Astrocyte (in vitro differentiated cells and primary cell): ENCODE measurements at regions not wholly inside any gene's neighbourhood (a gene's known extent, or its start where the extent isn't known, plus 50 kb on each side); places are given as distances from the start of the nearest gene placed in this dataset.

Source experiments
- EZH2 ChIP-seq: IDR thresholded peaks from 2 replicates; pipeline ENCODE4 v1.6.1; 2012; ENCODE audit warnings: mild to moderate bottlenecking, low read length, inconsistent platforms; ENCODE audit not compliant: insufficient read depth
- TF ChIP-seq, protein P1 (sequence below): IDR thresholded peaks from 2 replicates; pipeline ENCODE4 v1.5.1; 2011; ENCODE audit warnings: low read depth, mild to moderate bottlenecking, inconsistent platforms, low read length, moderate library complexity; ENCODE audit not compliant: insufficient read depth

DNA sequence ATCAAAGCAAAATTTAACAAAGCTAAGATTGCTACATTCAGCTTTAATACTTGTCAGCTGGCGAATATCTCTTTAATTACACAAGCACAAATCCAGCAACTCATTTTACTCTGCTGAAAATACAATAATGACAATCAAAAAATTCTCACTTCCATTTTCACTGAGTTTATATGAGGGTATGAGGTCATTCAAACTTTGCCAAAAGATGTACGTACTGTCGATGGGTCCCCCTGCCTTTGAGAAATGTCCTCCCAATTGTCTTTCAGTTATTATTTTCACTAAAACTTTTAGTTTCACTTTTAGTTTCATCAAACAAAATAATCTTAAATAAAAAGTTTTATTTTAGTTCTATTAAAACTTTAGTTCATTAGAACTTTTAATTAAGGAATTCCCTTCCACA is 159.5 kb upstream of the WDR11 start:
- TF ChIP-seq, protein P1, sequence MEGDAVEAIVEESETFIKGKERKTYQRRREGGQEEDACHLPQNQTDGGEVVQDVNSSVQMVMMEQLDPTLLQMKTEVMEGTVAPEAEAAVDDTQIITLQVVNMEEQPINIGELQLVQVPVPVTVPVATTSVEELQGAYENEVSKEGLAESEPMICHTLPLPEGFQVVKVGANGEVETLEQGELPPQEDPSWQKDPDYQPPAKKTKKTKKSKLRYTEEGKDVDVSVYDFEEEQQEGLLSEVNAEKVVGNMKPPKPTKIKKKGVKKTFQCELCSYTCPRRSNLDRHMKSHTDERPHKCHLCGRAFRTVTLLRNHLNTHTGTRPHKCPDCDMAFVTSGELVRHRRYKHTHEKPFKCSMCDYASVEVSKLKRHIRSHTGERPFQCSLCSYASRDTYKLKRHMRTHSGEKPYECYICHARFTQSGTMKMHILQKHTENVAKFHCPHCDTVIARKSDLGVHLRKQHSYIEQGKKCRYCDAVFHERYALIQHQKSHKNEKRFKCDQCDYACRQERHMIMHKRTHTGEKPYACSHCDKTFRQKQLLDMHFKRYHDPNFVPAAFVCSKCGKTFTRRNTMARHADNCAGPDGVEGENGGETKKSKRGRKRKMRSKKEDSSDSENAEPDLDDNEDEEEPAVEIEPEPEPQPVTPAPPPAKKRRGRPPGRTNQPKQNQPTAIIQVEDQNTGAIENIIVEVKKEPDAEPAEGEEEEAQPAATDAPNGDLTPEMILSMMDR, result no peak
- TF ChIP-seq EZH2, result no peak
